ENCODE measurements at regions not wholly inside any gene's neighbourhood (a gene's known extent, or its start where the extent isn't known, plus 50 kb on each side); places are given as distances from the start of the nearest gene placed in this dataset.

- no peaks in the 10 kb centered on the region for H4K20me1 ChIP-seq (ENCODE audit: insufficient read depth, low read length)
- DNase-seq: no peak
- no peaks in the 10 kb centered on the region for H3K4me1 ChIP-seq (ENCODE audit: low read length)
- TF ChIP-seq EZH2 (optimal IDR thresholded peaks at IDR 0.05; ENCODE audit: low read depth, low read length) (no peak), EZH2phosphoT487 (IDR thresholded peaks at IDR 0.05; ENCODE audit: low read length) (no peak)
- TF ChIP-seq, protein P1, sequence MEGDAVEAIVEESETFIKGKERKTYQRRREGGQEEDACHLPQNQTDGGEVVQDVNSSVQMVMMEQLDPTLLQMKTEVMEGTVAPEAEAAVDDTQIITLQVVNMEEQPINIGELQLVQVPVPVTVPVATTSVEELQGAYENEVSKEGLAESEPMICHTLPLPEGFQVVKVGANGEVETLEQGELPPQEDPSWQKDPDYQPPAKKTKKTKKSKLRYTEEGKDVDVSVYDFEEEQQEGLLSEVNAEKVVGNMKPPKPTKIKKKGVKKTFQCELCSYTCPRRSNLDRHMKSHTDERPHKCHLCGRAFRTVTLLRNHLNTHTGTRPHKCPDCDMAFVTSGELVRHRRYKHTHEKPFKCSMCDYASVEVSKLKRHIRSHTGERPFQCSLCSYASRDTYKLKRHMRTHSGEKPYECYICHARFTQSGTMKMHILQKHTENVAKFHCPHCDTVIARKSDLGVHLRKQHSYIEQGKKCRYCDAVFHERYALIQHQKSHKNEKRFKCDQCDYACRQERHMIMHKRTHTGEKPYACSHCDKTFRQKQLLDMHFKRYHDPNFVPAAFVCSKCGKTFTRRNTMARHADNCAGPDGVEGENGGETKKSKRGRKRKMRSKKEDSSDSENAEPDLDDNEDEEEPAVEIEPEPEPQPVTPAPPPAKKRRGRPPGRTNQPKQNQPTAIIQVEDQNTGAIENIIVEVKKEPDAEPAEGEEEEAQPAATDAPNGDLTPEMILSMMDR (IDR thresholded peaks at IDR 0.05; ENCODE audit: low read length): no peak
- H3K9me2 ChIP-seq (replicated peaks; ENCODE audit: insufficient read depth, low read length): no peaks in the 10 kb centered on the region
- H3K27me3 ChIP-seq (replicated peaks; ENCODE audit: insufficient read depth, low read length): no peaks in the 10 kb centered on the region
- no peak overlapping the region for H3K27ac ChIP-seq (ENCODE audit: low read length)
- no peaks in the 10 kb centered on the region for H3K36me3 ChIP-seq (replicated peaks; ENCODE audit: insufficient read depth, low read length)
- H3K79me2 ChIP-seq (ENCODE audit: low read length): no peaks in the 10 kb centered on the region
- no peak overlapping the region for H3K9ac ChIP-seq (ENCODE audit: low read length)
- no peak overlapping the region for H3K4me2 ChIP-seq (ENCODE audit: low read depth, low read length)
- no peaks in the 10 kb centered on the region for H3F3A ChIP-seq (ENCODE audit: insufficient read depth, low read length)
- H2AFZ ChIP-seq (ENCODE audit: low read length): no peak overlapping the region
- no peak overlapping the region for H3K4me3 ChIP-seq (ENCODE audit: low read length)
- H3K9me3 ChIP-seq (replicated peaks; ENCODE audit: insufficient read depth, low read length): no peaks in the 10 kb centered on the region
Measured at GRCh38 chr17:31609996-31610910, 218.8 kb downstream of the RAB11FIP4 start.

GRCh38 chr17:31609331-31609730 is 217.9 kb downstream of the RAB11FIP4 start:
- no peaks in the 10 kb centered on the region for H3K79me2 ChIP-seq (ENCODE audit: low read length)
- no peak overlapping the region for H3K4me3 ChIP-seq (ENCODE audit: low read length)
- H3K4me1 ChIP-seq (ENCODE audit: low read length): no peaks in the 10 kb centered on the region
- H3K27me3 ChIP-seq (replicated peaks; ENCODE audit: insufficient read depth, low read length): no peaks in the 10 kb centered on the region
- H2AFZ ChIP-seq (ENCODE audit: low read length): no peak overlapping the region
- no peak for DNase-seq
- no peak overlapping the region for H3K9ac ChIP-seq (ENCODE audit: low read length)
- H3K9me2 ChIP-seq (replicated peaks; ENCODE audit: insufficient read depth, low read length): no peaks in the 10 kb centered on the region
- H3F3A ChIP-seq (ENCODE audit: insufficient read depth, low read length): no peaks in the 10 kb centered on the region
- H3K27ac ChIP-seq (ENCODE audit: low read length): no peak overlapping the region
- no peak for TF ChIP-seq EZH2phosphoT487 (IDR thresholded peaks at IDR 0.05; ENCODE audit: low read length)
- TF ChIP-seq, protein P1 (IDR thresholded peaks at IDR 0.05; ENCODE audit: low read length): no peak
- no peak for TF ChIP-seq EZH2 (optimal IDR thresholded peaks at IDR 0.05; ENCODE audit: low read depth, low read length)
- no peak overlapping the region for H3K4me2 ChIP-seq (ENCODE audit: low read depth, low read length)
- no peaks in the 10 kb centered on the region for H3K36me3 ChIP-seq (replicated peaks; ENCODE audit: insufficient read depth, low read length)
- H4K20me1 ChIP-seq (ENCODE audit: insufficient read depth, low read length): no peaks in the 10 kb centered on the region
- no peaks in the 10 kb centered on the region for H3K9me3 ChIP-seq (replicated peaks; ENCODE audit: insufficient read depth, low read length)

GRCh38 chr17:31608659-31609254 is 217.3 kb downstream of the RAB11FIP4 start:
- H3K36me3 ChIP-seq (replicated peaks; ENCODE audit: insufficient read depth, low read length): no peaks in the 10 kb centered on the region
- TF ChIP-seq EZH2phosphoT487 (IDR thresholded peaks at IDR 0.05; ENCODE audit: low read length) (no peak), EZH2 (optimal IDR thresholded peaks at IDR 0.05; ENCODE audit: low read depth, low read length) (no peak)
- TF ChIP-seq, protein P1 (IDR thresholded peaks at IDR 0.05; ENCODE audit: low read length): no peak

More at GRCh38 chr17:31608659-31609254, 217.3 kb downstream of the RAB11FIP4 start:
- H3K27me3 ChIP-seq (replicated peaks; ENCODE audit: insufficient read depth, low read length): no peaks in the 10 kb centered on the region
- no peak for DNase-seq
- no peak overlapping the region for H3K4me2 ChIP-seq (ENCODE audit: low read depth, low read length)
- no peaks in the 10 kb centered on the region for H3K4me1 ChIP-seq (ENCODE audit: low read length)
- H3K4me3 ChIP-seq (ENCODE audit: low read length): no peak overlapping the region
- H2AFZ ChIP-seq (ENCODE audit: low read length): no peak overlapping the region
- no peaks in the 10 kb centered on the region for H4K20me1 ChIP-seq (ENCODE audit: insufficient read depth, low read length)
- H3K9me3 ChIP-seq (replicated peaks; ENCODE audit: insufficient read depth, low read length): no peaks in the 10 kb centered on the region
- no peak overlapping the region for H3K27ac ChIP-seq (ENCODE audit: low read length)
- no peaks in the 10 kb centered on the region for H3F3A ChIP-seq (ENCODE audit: insufficient read depth, low read length)
- no peak overlapping the region for H3K9ac ChIP-seq (ENCODE audit: low read length)
- no peaks in the 10 kb centered on the region for H3K9me2 ChIP-seq (replicated peaks; ENCODE audit: insufficient read depth, low read length)
- no peaks in the 10 kb centered on the region for H3K79me2 ChIP-seq (ENCODE audit: low read length)
